ENCODE measurements at regions not wholly inside any gene's neighbourhood (a gene's known extent, or its start where the extent isn't known, plus 50 kb on each side); places are given as distances from the start of the nearest gene placed in this dataset.

GRCh38 chr3:6060251-6060650 is 800.7 kb upstream of the GRM7 start:
- DNase-seq, result no peak

- no peak for DNase-seq
Observed at GRCh38 chr3:6062261-6063187, 798.4 kb upstream of the GRM7 start.

GRCh38 chr3:6066397-6066796 is 794.5 kb upstream of the GRM7 start:
- DNase-seq, result no peak

GRCh38 chr3:6066868-6067578 is 793.9 kb upstream of the GRM7 start:
- peak; percentile 1 for DNase-seq

GRCh38 chr3:6074952-6075351 is 786.0 kb upstream of the GRM7 start:
- DNase-seq, result no peak

- no peak for DNase-seq
Observed at GRCh38 chr3:6078436-6078835, 782.5 kb upstream of the GRM7 start.

DNA sequence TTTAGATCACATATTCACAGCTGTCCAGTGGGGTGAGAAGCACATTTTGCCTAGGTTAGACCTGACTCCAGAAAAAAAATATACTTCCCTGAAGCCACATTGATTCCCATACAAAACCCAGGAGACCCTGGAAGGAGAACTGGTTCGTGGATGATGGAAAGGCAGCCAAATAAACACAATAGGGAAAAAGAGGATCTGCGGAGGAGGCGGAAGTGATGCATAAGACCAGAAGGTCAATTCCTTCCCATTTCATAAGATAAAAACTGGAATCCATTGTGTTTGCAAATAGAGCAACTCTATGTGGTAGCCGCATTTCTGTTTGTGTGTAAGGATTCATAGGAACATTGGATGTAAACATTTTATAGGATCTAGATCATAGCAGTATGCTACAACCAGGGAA is 781.9 kb upstream of the GRM7 start:
- no peak for DNase-seq

DNA sequence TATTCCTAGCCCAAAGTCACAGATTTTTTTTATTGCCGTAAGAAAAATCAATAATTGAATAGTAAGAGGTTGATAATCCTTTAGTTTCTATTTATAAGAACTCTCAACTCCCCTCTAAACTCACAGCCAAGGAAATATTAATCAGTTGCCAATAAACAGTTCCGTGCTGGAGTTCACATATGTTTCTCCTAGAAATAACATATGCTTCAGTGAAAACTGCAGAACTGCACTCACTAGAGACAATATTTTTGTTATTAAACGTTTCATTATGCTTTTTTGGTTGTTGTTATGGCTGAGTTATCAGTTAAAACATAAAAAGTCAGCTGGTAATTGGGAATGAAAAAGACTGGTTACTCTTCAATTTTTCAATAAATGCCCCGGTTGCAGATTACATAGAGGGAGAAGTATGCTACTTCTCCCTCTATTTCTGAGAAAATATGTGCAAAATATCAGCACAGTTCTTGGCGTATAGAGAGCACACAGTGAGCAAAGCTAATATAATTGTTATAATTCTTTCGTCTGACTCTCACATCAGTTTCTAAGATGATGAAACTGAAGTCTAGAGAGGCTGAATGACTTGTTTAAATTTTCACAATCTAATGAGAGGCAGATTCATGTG is 781.2 kb upstream of the GRM7 start:
- no peak for DNase-seq

DNA sequence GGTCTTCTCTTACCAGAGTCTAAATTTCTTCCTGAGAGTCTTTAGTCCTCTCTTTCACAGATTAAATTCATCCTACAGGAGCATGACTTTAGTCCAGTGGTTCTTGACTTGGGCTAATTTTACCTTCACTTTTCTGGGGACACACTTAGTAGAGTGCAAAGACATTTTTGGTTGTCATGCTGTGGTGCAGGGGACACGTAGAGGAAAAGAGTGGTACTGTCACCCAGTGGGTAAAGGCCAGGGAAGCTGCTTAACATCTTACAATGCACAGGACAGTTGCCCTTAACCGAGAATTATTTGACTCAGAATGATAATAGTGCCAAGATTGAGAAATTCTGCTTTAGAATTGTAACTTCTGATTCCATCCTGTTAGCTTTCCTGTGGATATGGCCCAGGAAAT is 772.5 kb upstream of the GRM7 start:
- no peak for DNase-seq

GRCh38 chr3:6089780-6090179 is 771.1 kb upstream of the GRM7 start:
- no peak for DNase-seq

GRCh38 chr3:6091262-6091661 is 769.7 kb upstream of the GRM7 start:
- no peak for DNase-seq

DNA sequence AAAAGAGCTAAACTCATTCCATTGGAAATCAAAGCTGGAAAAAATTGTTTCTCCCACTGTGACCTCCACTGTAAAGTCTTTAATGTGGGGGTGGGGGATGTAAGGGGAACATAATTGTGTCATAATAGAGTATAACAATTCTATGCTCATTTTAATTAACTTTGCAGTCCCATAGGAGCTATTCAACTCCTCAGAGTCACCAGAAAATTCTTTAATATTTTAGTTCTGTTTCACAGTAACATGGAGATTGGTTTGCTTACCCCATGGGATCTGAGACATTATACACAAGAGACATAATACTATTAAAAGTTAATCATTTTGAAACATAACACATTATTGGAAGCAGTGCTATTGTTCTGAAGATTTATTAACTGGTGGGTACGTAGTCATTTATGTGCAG is 765.9 kb upstream of the GRM7 start:
- no peak for DNase-seq

GRCh38 chr3:6097021-6097420 is 763.9 kb upstream of the GRM7 start:
- DNase-seq, result no peak

DNA sequence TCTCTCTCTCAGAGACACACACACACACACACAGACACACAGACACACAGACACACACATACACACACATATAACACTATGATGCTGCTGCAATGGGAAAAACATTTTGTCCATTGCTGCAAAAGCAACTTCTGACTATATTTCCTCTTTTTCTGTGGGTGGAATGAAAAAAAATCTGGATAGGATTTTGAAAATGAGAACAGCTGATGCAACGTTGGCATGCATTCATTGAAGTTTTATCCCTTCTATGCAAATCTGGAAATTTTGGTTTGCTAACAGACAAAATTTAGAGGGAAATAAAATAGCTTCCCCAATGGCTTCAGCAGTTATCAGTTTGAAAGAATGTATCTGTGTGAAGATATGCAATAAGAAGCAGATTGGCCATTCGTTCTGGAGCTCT is 763.4 kb upstream of the GRM7 start:
- DNase-seq, result no peak

- DNase-seq, result no peak
Observed at GRCh38 chr3:6098516-6099157, 762.3 kb upstream of the GRM7 start.

DNA sequence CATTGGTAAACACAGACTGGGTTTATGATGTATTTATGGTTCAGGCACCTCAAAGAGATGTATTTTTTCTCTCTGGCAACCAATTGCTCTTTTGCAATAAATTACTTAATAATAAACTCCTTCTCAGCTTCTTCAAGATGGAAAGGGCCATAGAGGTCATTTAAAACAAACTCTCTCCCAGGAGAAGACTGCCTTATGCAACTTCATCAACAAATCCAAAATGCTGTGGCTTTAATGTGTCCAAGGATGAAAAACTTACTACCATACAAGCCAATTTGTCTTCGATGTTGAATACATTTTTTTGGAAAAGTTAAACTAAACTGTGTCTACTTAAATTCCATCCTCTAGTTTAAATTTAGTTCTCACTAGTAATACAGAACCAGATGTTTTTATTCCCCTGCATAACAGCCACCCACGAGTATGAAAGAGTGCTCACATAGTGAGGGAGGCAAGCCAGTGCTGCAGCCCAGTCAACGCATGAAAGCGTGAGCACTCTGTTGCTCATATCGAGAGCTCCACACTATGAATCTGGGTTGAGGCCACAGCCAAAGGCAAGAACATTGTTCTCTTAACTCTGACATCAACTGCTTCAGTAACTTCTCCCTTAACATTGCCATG is 761.3 kb upstream of the GRM7 start:
- no peak for DNase-seq

- DNase-seq, result no peak
Observed at GRCh38 chr3:6105187-6105586, 755.7 kb upstream of the GRM7 start.

GRCh38 chr3:6108957-6109356 is 752.0 kb upstream of the GRM7 start:
- peak; percentile 0 for DNase-seq

DNA sequence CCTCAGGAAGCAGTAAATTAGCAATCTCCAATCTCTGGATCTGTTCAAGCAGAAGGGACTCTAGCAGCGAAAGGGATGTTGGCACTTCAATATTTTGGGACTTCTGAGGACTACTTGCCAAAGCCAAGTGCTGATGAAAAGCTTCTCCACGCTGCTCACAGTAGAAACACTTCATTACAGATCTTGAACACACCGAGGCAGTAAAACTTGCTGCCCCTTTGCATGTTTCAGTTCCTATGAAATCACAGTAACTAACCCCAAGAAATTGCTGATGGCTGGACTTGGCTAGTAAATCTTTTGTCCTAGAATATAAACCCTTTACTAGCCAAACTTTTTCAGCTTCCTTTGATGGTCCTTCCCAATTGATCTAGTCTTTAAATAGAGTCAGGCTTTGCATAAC is 750.5 kb upstream of the GRM7 start:
- no peak for DNase-seq

GRCh38 chr3:6112546-6112945 is 748.4 kb upstream of the GRM7 start:
- DNase-seq, result no peak

DNA sequence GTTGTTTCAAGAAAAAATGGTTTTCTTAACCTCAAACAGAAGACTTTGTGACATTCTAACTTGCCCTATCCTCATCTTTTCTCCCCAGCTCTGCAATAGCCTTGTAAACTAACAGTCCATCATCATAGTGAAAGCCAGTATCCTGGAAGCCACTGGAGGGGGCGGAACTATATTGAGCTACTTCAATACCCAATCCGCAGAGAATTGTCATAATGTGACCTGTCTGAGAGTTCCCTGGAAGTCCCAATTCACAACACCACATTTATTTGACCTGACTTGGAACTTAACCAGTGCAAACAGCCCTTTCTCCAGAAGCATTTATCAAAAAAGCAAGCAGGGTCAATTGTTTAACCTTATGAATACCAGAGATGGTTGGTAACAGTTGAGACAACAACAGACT is 747.6 kb upstream of the GRM7 start:
- DNase-seq, result no peak

GRCh38 chr3:6119367-6119766 is 741.5 kb upstream of the GRM7 start:
- DNase-seq, result no peak

- no peak for DNase-seq
Observed at GRCh38 chr3:6120786-6121185, 740.1 kb upstream of the GRM7 start.
